Naive thymus-derived CD4-positive, alpha-beta T cell (primary cell): ENCODE measurements at regions not wholly inside any gene's neighbourhood (a gene's known extent, or its start where the extent isn't known, plus 50 kb on each side); places are given as distances from the start of the nearest gene placed in this dataset.
"Not testable (repeated sequence)": the region's sequence is repeated elsewhere in the genome, so short reads cannot be mapped to it uniquely, and the experiment has no call there.

ENCODE experiments used
- ATAC-seq: fragments of 150-1000 bp; cut with Tn5 transposase; 2 replicates; pipeline ENCODE4 v1.10.0; 2021; ENCODE audit warnings: mild to moderate bottlenecking, moderate library complexity
- CTCF ChIA-PET: fragments of 350-600 bp; sonication (Branson Sonifier 250); formaldehyde crosslinking; loops from one replicate; lab custom pipeline; 2021; ENCODE audit warnings: antibody characterized with exemption; lab: Charles Lee
- POLR2A ChIA-PET: fragments of 350-600 bp; sonication (Branson Sonifier 250); formaldehyde crosslinking; loops from one replicate; lab custom pipeline; 2021; ENCODE audit warnings: antibody characterized with exemption, inconsistent platforms; lab: Charles Lee
- DNase-seq, 9 donors: peaks; one replicate each; pipeline versions ENCODE4 v3.0.0 to v3.0.0-alpha.2; 2020 to 2022; ENCODE audit warnings: mixed read lengths in 1 of 9
- H3K27ac ChIP-seq: one replicate; pipeline ENCODE4 v1.7.0; 2013; ENCODE audit warnings: mild to moderate bottlenecking, low read depth, low read length, moderate library complexity
- H3K27me3 ChIP-seq, 2 donors: one replicate each; pipeline ENCODE4 v1.7.0; 2013; ENCODE audit warnings: low read length in 2 of 2, mild to moderate bottlenecking in 2 of 2, moderate library complexity in 2 of 2; ENCODE audit not compliant: control insufficient read depth in 2 of 2, insufficient read depth in 2 of 2
- H3K36me3 ChIP-seq, 3 experiments: 1 replicate in 2 of 3; 2 replicates in 1 of 3; pipeline ENCODE4 v1.7.0; 2013; ENCODE audit warnings: low read length in 3 of 3, mild to moderate bottlenecking in 3 of 3, moderate library complexity in 1 of 3; ENCODE audit not compliant: insufficient read depth in 3 of 3, control insufficient read depth in 2 of 3
- H3K4me1 ChIP-seq, 2 donors: one replicate each; pipeline ENCODE4 v1.7.0; 2013; ENCODE audit warnings: low read length in 2 of 2, mild to moderate bottlenecking in 2 of 2, moderate library complexity in 1 of 2; ENCODE audit not compliant: control insufficient read depth in 2 of 2, insufficient read depth in 2 of 2
- H3K4me3 ChIP-seq: 2 replicates; pipeline ENCODE4 v1.7.0; 2013; ENCODE audit warnings: mild to moderate bottlenecking, low read length
- H3K9me3 ChIP-seq, 3 experiments: 1 replicate in 2 of 3; 2 replicates in 1 of 3; pipeline ENCODE4 v1.7.0; 2013; ENCODE audit warnings: low read length in 3 of 3; ENCODE audit not compliant: control insufficient read depth in 2 of 3
- H3K27ac Mint-ChIP-seq, 9 donors: one replicate each; pipeline ENCODE4 v1.8.0; 2020 to 2022; ENCODE audit warnings: mixed read lengths in 9 of 9, mild to moderate bottlenecking in 8 of 9, moderate library complexity in 5 of 9, inconsistent platforms in 2 of 9
- H3K27me3 Mint-ChIP-seq, 5 donors: one replicate each; pipeline ENCODE4 v1.8.0; 2021 to 2022; ENCODE audit warnings: mixed read lengths in 5 of 5, mild to moderate bottlenecking in 1 of 5
- H3K36me3 Mint-ChIP-seq, 5 donors: one replicate each; pipeline ENCODE4 v1.8.0; 2020 to 2022; ENCODE audit warnings: mixed read lengths in 5 of 5, mild to moderate bottlenecking in 3 of 5, inconsistent platforms in 1 of 5
- H3K4me1 Mint-ChIP-seq, 7 donors: one replicate each; pipeline ENCODE4 v1.8.0; 2020 to 2022; ENCODE audit warnings: mixed read lengths in 7 of 7, mild to moderate bottlenecking in 3 of 7, inconsistent platforms in 1 of 7
- H3K4me3 Mint-ChIP-seq, 10 donors: one replicate each; pipeline ENCODE4 v1.8.0; 2020 to 2022; ENCODE audit warnings: mild to moderate bottlenecking in 10 of 10, mixed read lengths in 10 of 10, moderate library complexity in 6 of 10, inconsistent platforms in 2 of 10
- H3K9me3 Mint-ChIP-seq, 11 donors: one replicate each; pipeline ENCODE4 v1.8.0; 2020 to 2022; ENCODE audit warnings: mixed read lengths in 11 of 11, mild to moderate bottlenecking in 4 of 11, inconsistent platforms in 1 of 11, moderate library complexity in 1 of 11
- intact Hi-C, 2 donors: fragments of 100-400 bp; cut with micrococcal nuclease; formaldehyde crosslinking; loops; one replicate each; pipeline ENCODE4 v1.15.1; 2023

- H3K36me3 Mint-ChIP-seq = peaks cover 0 to 2% (median 0%) of the 10 kb centered on the region in 5 donors
- H3K4me1 ChIP-seq = no peaks in the 10 kb centered on the region
- intact Hi-C loops = no loop called here
- no peaks in the 10 kb centered on the region for H3K27me3 ChIP-seq
- H3K4me1 Mint-ChIP-seq = peaks cover 0 to 8% (median 0%) of the 10 kb centered on the region in 7 donors
- ATAC-seq (no peak), DNase-seq (no peak)
- ChIA-PET CTCF (no interaction called here), POLR2A (no interaction called here)
- peaks cover 0 to 6% (median 0%) of the 10 kb centered on the region in 11 donors for H3K9me3 Mint-ChIP-seq
- no peak overlapping the region for H3K4me3 Mint-ChIP-seq
- no peaks in the 10 kb centered on the region for H3K9me3 ChIP-seq
- no peak overlapping the region for H3K27ac ChIP-seq
- H3K36me3 ChIP-seq = no peaks in the 10 kb centered on the region
- no peak overlapping the region for H3K4me3 ChIP-seq
- H3K27me3 Mint-ChIP-seq = no peaks in the 10 kb centered on the region
- no peak overlapping the region for H3K27ac Mint-ChIP-seq
Observed at GRCh38 chr3:30539206-30539605, 67.2 kb upstream of the TGFBR2 start.

GRCh38 chr3:30539772-30540171, 66.6 kb upstream of the TGFBR2 start:
- H3K36me3 ChIP-seq = no peaks in the 10 kb centered on the region
- no peak overlapping the region for H3K4me3 ChIP-seq
- Mint-ChIP-seq H3K36me3 (peaks cover 0 to 2% (median 0%) of the 10 kb centered on the region in 5 donors), H3K27me3 (no peaks in the 10 kb centered on the region), H3K9me3 (peaks cover 0 to 6% (median 0%) of the 10 kb centered on the region in 11 donors), H3K4me1 (peaks cover 0 to 8% (median 0%) of the 10 kb centered on the region in 7 donors), H3K4me3 (no peak overlapping the region), H3K27ac (no peak overlapping the region)
- POLR2A ChIA-PET = no interaction called here
- H3K27ac ChIP-seq = no peak overlapping the region
- ATAC-seq (no peak), DNase-seq (no peak)
- no peaks in the 10 kb centered on the region for H3K4me1 ChIP-seq
- intact Hi-C loops = no loop called here
- H3K27me3 ChIP-seq = no peaks in the 10 kb centered on the region
- no peaks in the 10 kb centered on the region for H3K9me3 ChIP-seq
- CTCF ChIA-PET = interaction anchor here (0.6 kb wide), 1 partner anchor 907 kb away, joined by 4 read pairs; no protein-coding TSS in a partner anchor

- DNase-seq, intact Hi-C loops, H3K36me3 ChIP-seq, H3K27me3 ChIP-seq, H3K4me3 ChIP-seq, H3K9me3 Mint-ChIP-seq, POLR2A ChIA-PET, H3K4me3 Mint-ChIP-seq, H3K36me3 Mint-ChIP-seq, ATAC-seq, H3K4me1 Mint-ChIP-seq, H3K4me1 ChIP-seq, H3K27ac ChIP-seq, H3K27me3 Mint-ChIP-seq, H3K27ac Mint-ChIP-seq, CTCF ChIA-PET, H3K9me3 ChIP-seq: not testable (repeated sequence)
Observed at GRCh38 chr3:30541156-30541555, 65.2 kb upstream of the TGFBR2 start.

GRCh38 chr3:30542897-30543296, 63.5 kb upstream of the TGFBR2 start:
- Mint-ChIP-seq H3K4me1 (peaks cover 0 to 2% (median 0%) of the 10 kb centered on the region in 7 donors), H3K27ac (no peak overlapping the region), H3K27me3 (no peaks in the 10 kb centered on the region), H3K9me3 (peaks cover 0 to 8% (median 0%) of the 10 kb centered on the region in 11 donors), H3K4me3 (no peak overlapping the region), H3K36me3 (peaks cover 0 to 3% (median 0%) of the 10 kb centered on the region in 5 donors)
- no peak for DNase-seq
- no peak for ATAC-seq
- Histone ChIP-seq H3K4me3 (no peak overlapping the region), H3K27me3 (no peaks in the 10 kb centered on the region), H3K36me3 (no peaks in the 10 kb centered on the region), H3K27ac (no peak overlapping the region), H3K4me1 (no peaks in the 10 kb centered on the region), H3K9me3 (no peaks in the 10 kb centered on the region)
- POLR2A ChIA-PET = no interaction called here
- CTCF ChIA-PET = no interaction called here
- intact Hi-C loops = no loop called here

GRCh38 chr3:30544812-30545211, 61.6 kb upstream of the TGFBR2 start:
- Mint-ChIP-seq H3K4me1 (no peaks in the 10 kb centered on the region), H3K27ac (no peak overlapping the region), H3K9me3 (peaks cover 0 to 9% (median 1%) of the 10 kb centered on the region in 11 donors), H3K27me3 (no peaks in the 10 kb centered on the region), H3K4me3 (no peak overlapping the region), H3K36me3 (peaks cover 0 to 6% (median 0%) of the 10 kb centered on the region in 5 donors)
- intact Hi-C loops = no loop called here
- ChIA-PET POLR2A (no interaction called here), CTCF (interaction anchor here (0.6 kb wide), 1 partner anchor 396 kb away, joined by 3 read pairs; no protein-coding TSS in a partner anchor)
- H3K27me3 ChIP-seq = no peaks in the 10 kb centered on the region
- no peak overlapping the region for H3K27ac ChIP-seq
- H3K36me3 ChIP-seq = no peaks in the 10 kb centered on the region
- no peaks in the 10 kb centered on the region for H3K9me3 ChIP-seq
- no peak for ATAC-seq
- no peak for DNase-seq
- H3K4me3 ChIP-seq = no peak overlapping the region
- H3K4me1 ChIP-seq = no peaks in the 10 kb centered on the region

- no peaks in the 10 kb centered on the region for H3K9me3 ChIP-seq
- ChIA-PET CTCF (interaction anchor here (1.0 kb wide), 1 partner anchor 146 kb away, joined by 5 read pairs; no protein-coding TSS in a partner anchor), POLR2A (no interaction called here)
- H3K36me3 ChIP-seq = no peaks in the 10 kb centered on the region
- H3K4me3 ChIP-seq = no peak overlapping the region
- Mint-ChIP-seq H3K27me3 (no peaks in the 10 kb centered on the region), H3K27ac (no peak overlapping the region), H3K4me1 (peaks cover 0 to 12% (median 3%) of the 10 kb centered on the region in 7 donors), H3K4me3 (no peak overlapping the region), H3K36me3 (peaks cover 0 to 6% (median 0%) of the 10 kb centered on the region in 5 donors), H3K9me3 (peaks cover 0 to 9% (median 1%) of the 10 kb centered on the region in 11 donors)
- no peaks in the 10 kb centered on the region for H3K4me1 ChIP-seq
- intact Hi-C loops = no loop called here
- no peak overlapping the region for H3K27ac ChIP-seq
- DNase-seq (no peak), ATAC-seq (no peak)
- no peaks in the 10 kb centered on the region for H3K27me3 ChIP-seq
Observed at GRCh38 chr3:30546934-30547333, 59.5 kb upstream of the TGFBR2 start.

GRCh38 chr3:30547716-30548115, 58.7 kb upstream of the TGFBR2 start:
- H3K27ac Mint-ChIP-seq = no peak overlapping the region
- H3K27ac ChIP-seq = no peak overlapping the region
- H3K4me1 Mint-ChIP-seq = peaks cover 0 to 17% (median 7%) of the 10 kb centered on the region in 7 donors
- no peak overlapping the region for H3K4me3 ChIP-seq
- intact Hi-C loops = no loop called here
- no peaks in the 10 kb centered on the region for H3K9me3 ChIP-seq
- ATAC-seq (no peak), DNase-seq (no peak)
- no peak overlapping the region for H3K4me3 Mint-ChIP-seq
- ChIA-PET POLR2A (no interaction called here), CTCF (interaction anchor here (1.0 kb wide), 1 partner anchor 146 kb away, joined by 5 read pairs; no protein-coding TSS in a partner anchor)
- peaks cover 0 to 9% (median 1%) of the 10 kb centered on the region in 11 donors for H3K9me3 Mint-ChIP-seq
- no peaks in the 10 kb centered on the region for H3K36me3 ChIP-seq
- H3K27me3 Mint-ChIP-seq = no peaks in the 10 kb centered on the region
- H3K27me3 ChIP-seq = no peaks in the 10 kb centered on the region
- no peaks in the 10 kb centered on the region for H3K4me1 ChIP-seq
- H3K36me3 Mint-ChIP-seq = peaks cover 0 to 6% (median 0%) of the 10 kb centered on the region in 5 donors
